Adrenal gland (tissue), 5 donors: ENCODE measurements at regions not wholly inside any gene's neighbourhood (a gene's known extent, or its start where the extent isn't known, plus 50 kb on each side); places are given as distances from the start of the nearest gene placed in this dataset.

Experiments
- CTCF ChIP-seq, 6 experiments: fragments of 450-650 bp in 4 of 6; fragments of 200-600 bp in 2 of 6; sonication (generic) in 1 of 6; IDR thresholded peaks; 1 replicate in 5 of 6; 2 replicates in 1 of 6; pipeline versions ENCODE4 v1.5.1 to v1.8.0; 2016 to 2021; ENCODE audit warnings: antibody characterized with exemption in 6 of 6, mild to moderate bottlenecking in 2 of 6, moderate library complexity in 1 of 6
- POLR2A ChIP-seq, 2 donors: fragments of 450-650 bp; IDR thresholded peaks; one replicate each; pipeline ENCODE4 v1.6.1; 2017; ENCODE audit warnings: antibody characterized with exemption in 2 of 2, mild to moderate bottlenecking in 2 of 2, moderate library complexity in 1 of 2
- donor health status: DM: no; HTN: no; CAD: no.

- TF ChIP-seq CTCF (IDR thresholded peaks at IDR 0.05) (no peak), POLR2A (IDR thresholded peaks at IDR 0.05) (no peak)
These were observed 201.7 kb downstream of the BCL11A start for GRCh38 chr2:60351802-60352201.
